ENCODE measurements at regions not wholly inside any gene's neighbourhood (a gene's known extent, or its start where the extent isn't known, plus 50 kb on each side); places are given as distances from the start of the nearest gene placed in this dataset.

- TF ChIP-seq, protein P1, sequence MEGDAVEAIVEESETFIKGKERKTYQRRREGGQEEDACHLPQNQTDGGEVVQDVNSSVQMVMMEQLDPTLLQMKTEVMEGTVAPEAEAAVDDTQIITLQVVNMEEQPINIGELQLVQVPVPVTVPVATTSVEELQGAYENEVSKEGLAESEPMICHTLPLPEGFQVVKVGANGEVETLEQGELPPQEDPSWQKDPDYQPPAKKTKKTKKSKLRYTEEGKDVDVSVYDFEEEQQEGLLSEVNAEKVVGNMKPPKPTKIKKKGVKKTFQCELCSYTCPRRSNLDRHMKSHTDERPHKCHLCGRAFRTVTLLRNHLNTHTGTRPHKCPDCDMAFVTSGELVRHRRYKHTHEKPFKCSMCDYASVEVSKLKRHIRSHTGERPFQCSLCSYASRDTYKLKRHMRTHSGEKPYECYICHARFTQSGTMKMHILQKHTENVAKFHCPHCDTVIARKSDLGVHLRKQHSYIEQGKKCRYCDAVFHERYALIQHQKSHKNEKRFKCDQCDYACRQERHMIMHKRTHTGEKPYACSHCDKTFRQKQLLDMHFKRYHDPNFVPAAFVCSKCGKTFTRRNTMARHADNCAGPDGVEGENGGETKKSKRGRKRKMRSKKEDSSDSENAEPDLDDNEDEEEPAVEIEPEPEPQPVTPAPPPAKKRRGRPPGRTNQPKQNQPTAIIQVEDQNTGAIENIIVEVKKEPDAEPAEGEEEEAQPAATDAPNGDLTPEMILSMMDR (IDR thresholded peaks at IDR 0.05) = no peak
- TF ChIP-seq POLR2A (IDR thresholded peaks at IDR 0.05) = no peak
Observed at GRCh38 chr1:55441489-55441888, 226.3 kb upstream of the USP24 start.

Measured in lower leg skin (tissue), 3 donors.